IMR-90 (cell line): ENCODE measurements at regions not wholly inside any gene's neighbourhood (a gene's known extent, or its start where the extent isn't known, plus 50 kb on each side); places are given as distances from the start of the nearest gene placed in this dataset.

Experiments used
- BHLHE40 ChIP-seq: fragments of 150-350 bp; IDR thresholded peaks from 2 replicates; pipeline ENCODE4 v1.6.1; 2016; ENCODE audit warnings: mild to moderate bottlenecking, low read depth, low read length
- CEBPB ChIP-seq: IDR thresholded peaks from 2 replicates; pipeline ENCODE4 v1.6.1; 2012; ENCODE audit warnings: low read depth, low read length, improper control_type of control experiment
- CHD1 ChIP-seq: IDR thresholded peaks from 2 replicates; pipeline ENCODE4 v1.6.1; 2012; ENCODE audit warnings: low read depth, low read length, improper control_type of control experiment
- CTCF ChIP-seq: conservative IDR thresholded peaks from 2 replicates; pipeline ENCODE4 v1.5.1; 2012; ENCODE audit warnings: mild to moderate bottlenecking, low read depth, low read length, improper control_type of control experiment
- FOS ChIP-seq: fragments of 150-350 bp; IDR thresholded peaks from 2 replicates; pipeline ENCODE4 v1.6.1; 2016; ENCODE audit warnings: low read depth, low read length
- MAFK ChIP-seq: IDR thresholded peaks from 2 replicates; pipeline ENCODE4 v1.6.1; 2012; ENCODE audit warnings: low read depth, low read length, improper control_type of control experiment
- MAZ ChIP-seq: IDR thresholded peaks from 2 replicates; pipeline ENCODE4 v1.6.1; 2012; ENCODE audit warnings: low read depth, mild to moderate bottlenecking, low read length, improper control_type of control experiment, moderate library complexity, borderline replicate concordance
- MXI1 ChIP-seq: IDR thresholded peaks from 2 replicates; pipeline ENCODE4 v1.6.1; 2012; ENCODE audit warnings: low read depth, mild to moderate bottlenecking, low read length, moderate library complexity, borderline replicate concordance
- POLR2A ChIP-seq: IDR thresholded peaks from 2 replicates; pipeline ENCODE4 v1.6.1; 2012; ENCODE audit warnings: mild to moderate bottlenecking, low read depth, low read length
- RAD21 ChIP-seq: IDR thresholded peaks from 2 replicates; pipeline ENCODE4 v1.6.1; 2012; ENCODE audit warnings: low read length, improper control_type of control experiment
- RCOR1 ChIP-seq: IDR thresholded peaks from 2 replicates; pipeline ENCODE4 v1.6.1; 2012; ENCODE audit warnings: mild to moderate bottlenecking, low read length, improper control_type of control experiment; ENCODE audit not compliant: insufficient replicate concordance
- RFX5 ChIP-seq: IDR thresholded peaks from 2 replicates; pipeline ENCODE4 v1.8.0; 2012; ENCODE audit warnings: low read depth, mild to moderate bottlenecking, low read length, moderate library complexity
- USF2 ChIP-seq: fragments of 150-350 bp; IDR thresholded peaks from 2 replicates; pipeline ENCODE4 v1.6.1; 2017; ENCODE audit warnings: mild to moderate bottlenecking, antibody characterized with exemption, low read length, low read depth
- TF ChIP-seq, protein P1 (sequence below): fragments of 150-350 bp; IDR thresholded peaks from 2 replicates; pipeline ENCODE4 v1.6.1; 2016; ENCODE audit warnings: low read depth, mild to moderate bottlenecking, low read length, moderate library complexity, borderline replicate concordance

DNA sequence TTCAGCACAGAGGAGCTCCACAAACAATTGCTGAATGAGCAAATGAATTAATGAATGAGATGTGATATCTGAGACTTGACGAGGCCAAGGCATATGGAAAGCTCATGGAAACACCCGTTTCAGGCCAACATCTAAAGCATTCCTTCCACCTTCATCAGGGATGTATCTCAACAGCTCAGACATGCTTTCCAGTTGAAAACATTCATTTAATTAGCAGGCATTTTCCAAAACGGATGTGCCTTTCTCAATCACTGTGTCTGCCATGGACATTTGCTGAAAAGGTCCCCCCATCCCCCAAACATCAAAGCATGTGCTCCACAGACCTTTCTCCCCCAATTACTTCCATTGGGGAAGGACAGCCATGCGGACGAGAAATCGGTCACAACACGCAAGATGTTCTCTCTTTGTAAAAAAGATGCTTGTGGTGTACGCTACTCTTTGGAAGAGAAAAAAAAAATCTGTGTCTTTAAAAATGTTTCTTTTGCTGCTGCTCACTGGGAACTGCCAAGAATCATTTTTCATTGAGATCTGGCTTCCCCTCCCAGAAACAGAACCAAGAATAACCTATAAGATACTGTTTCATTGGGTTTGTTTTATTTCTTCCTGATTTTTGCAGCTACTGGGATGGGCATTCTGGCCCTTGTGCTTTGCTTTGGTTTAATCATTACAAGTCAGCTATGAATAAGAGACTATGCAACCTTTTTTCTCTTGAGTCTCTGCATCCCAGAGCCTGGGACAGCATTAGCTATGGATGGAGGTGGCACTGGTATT is 528.2 kb downstream of the MED13L start:
- TF ChIP-seq POLR2A = no peak
- no peak for TF ChIP-seq CTCF
- no peak for TF ChIP-seq MAFK
- TF ChIP-seq, protein P1, sequence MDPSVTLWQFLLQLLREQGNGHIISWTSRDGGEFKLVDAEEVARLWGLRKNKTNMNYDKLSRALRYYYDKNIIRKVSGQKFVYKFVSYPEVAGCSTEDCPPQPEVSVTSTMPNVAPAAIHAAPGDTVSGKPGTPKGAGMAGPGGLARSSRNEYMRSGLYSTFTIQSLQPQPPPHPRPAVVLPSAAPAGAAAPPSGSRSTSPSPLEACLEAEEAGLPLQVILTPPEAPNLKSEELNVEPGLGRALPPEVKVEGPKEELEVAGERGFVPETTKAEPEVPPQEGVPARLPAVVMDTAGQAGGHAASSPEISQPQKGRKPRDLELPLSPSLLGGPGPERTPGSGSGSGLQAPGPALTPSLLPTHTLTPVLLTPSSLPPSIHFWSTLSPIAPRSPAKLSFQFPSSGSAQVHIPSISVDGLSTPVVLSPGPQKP = no peak
- TF ChIP-seq BHLHE40 = no peak
- no peak for TF ChIP-seq MAZ
- TF ChIP-seq USF2 = no peak
- TF ChIP-seq RCOR1 = no peak
- TF ChIP-seq RFX5 = no peak
- TF ChIP-seq MXI1 = no peak
- no peak for TF ChIP-seq FOS
- no peak for TF ChIP-seq RAD21
- no peak for TF ChIP-seq CEBPB
- no peak for TF ChIP-seq CHD1
